NOMO-1 (cell line): ENCODE measurements at regions not wholly inside any gene's neighbourhood (a gene's known extent, or its start where the extent isn't known, plus 50 kb on each side); places are given as distances from the start of the nearest gene placed in this dataset.

ENCODE experiments used
- DNase-seq, 2 experiments: peaks; one replicate each; lab custom pipeline; 2025; ENCODE audit not compliant: unreplicated experiment in 2 of 2; lab: John Stamatoyannopoulos, UW

- no peak for DNase-seq
These were observed 432.8 kb downstream of the HDGFL1 start for GRCh38 chr6:23002044-23002619.

GRCh38 chr6:23003671-23004467 lies 434.5 kb downstream of the HDGFL1 start:
- no peak for DNase-seq

- DNase-seq: no peak
These were observed 437.3 kb downstream of the HDGFL1 start for GRCh38 chr6:23006656-23007055.

- DNase-seq: no peak
These were observed 442.2 kb downstream of the HDGFL1 start for GRCh38 chr6:23011615-23012014.

GRCh38 chr6:23013776-23014175 lies 444.4 kb downstream of the HDGFL1 start:
- no peak for DNase-seq

- DNase-seq: no peak
These were observed 447.3 kb downstream of the HDGFL1 start for GRCh38 chr6:23016696-23017095.

- no peak for DNase-seq
These were observed 452.1 kb downstream of the HDGFL1 start for GRCh38 chr6:23021487-23021886.

- no peak for DNase-seq
These were observed 457.9 kb downstream of the HDGFL1 start for GRCh38 chr6:23027281-23027680.

GRCh38 chr6:23031986-23032385 lies 462.6 kb downstream of the HDGFL1 start:
- no peak for DNase-seq

GRCh38 chr6:23034926-23035325 lies 465.6 kb downstream of the HDGFL1 start:
- no peak for DNase-seq

- DNase-seq: no peak
These were observed 467.1 kb downstream of the HDGFL1 start for GRCh38 chr6:23036406-23036983.

- no peak for DNase-seq
These were observed 471.5 kb downstream of the HDGFL1 start for GRCh38 chr6:23040899-23041298.

GRCh38 chr6:23045280-23045679 lies 475.9 kb downstream of the HDGFL1 start:
- DNase-seq: no peak

GRCh38 chr6:23055523-23055922 lies 486.2 kb downstream of the HDGFL1 start:
- no peak for DNase-seq

GRCh38 chr6:23073821-23074220 lies 504.5 kb downstream of the HDGFL1 start:
- DNase-seq: no peak

- no peak for DNase-seq
These were observed 508.4 kb downstream of the HDGFL1 start for GRCh38 chr6:23077772-23078171.

- no peak for DNase-seq
These were observed 512.3 kb downstream of the HDGFL1 start for GRCh38 chr6:23081701-23082100.

GRCh38 chr6:23086100-23086499 lies 516.7 kb downstream of the HDGFL1 start:
- no peak for DNase-seq

- DNase-seq: no peak
These were observed 518.1 kb downstream of the HDGFL1 start for GRCh38 chr6:23087471-23087870.

- no peak for DNase-seq
These were observed 519.4 kb downstream of the HDGFL1 start for GRCh38 chr6:23088761-23089160.

- DNase-seq: no peak
These were observed 520.6 kb downstream of the HDGFL1 start for GRCh38 chr6:23089981-23090380.

- DNase-seq: no peak
These were observed 522.4 kb downstream of the HDGFL1 start for GRCh38 chr6:23091795-23092194.
